HepG2 (cell line): ENCODE measurements at regions not wholly inside any gene's neighbourhood (a gene's known extent, or its start where the extent isn't known, plus 50 kb on each side); places are given as distances from the start of the nearest gene placed in this dataset.

Experiments
- ATAC-seq: fragments of 200-7000 bp; cut with Tn5 transposase; 3 replicates; pipeline ENCODE4 v1.9.1; 2020; ENCODE audit warnings: mild to moderate bottlenecking, moderate library complexity
- BruUV-seq: library from RNA; stranded (reverse); fragments of 400-500 nt; replicated peaks from 2 replicates; lab custom pipeline; 2021; lab: Mats Ljungman, UMichigan
- CTCF ChIA-PET: fragments of 300-600 bp; formaldehyde crosslinking; extraction: SDS; loops from one replicate; lab custom pipeline; 2021; ENCODE audit warnings: low total read pairs, inconsistent platforms, low intra/inter-chr PET ratio; lab: Yijun Ruan, JAX
- POLR2A ChIA-PET: fragments of 350-600 bp; sonication (Branson Sonifier 250); formaldehyde crosslinking; loops from one replicate; lab custom pipeline; 2020; ENCODE audit warnings: antibody characterized with exemption, inconsistent platforms; lab: Yijun Ruan, JAX
- DNase-seq: peaks from one replicate; pipeline ENCODE4 v3.0.0-alpha.2; 2015; ENCODE audit warnings: low spot score
- FAIRE-seq: peaks from 3 replicates; lab custom pipeline; 2011; peaks lifted over from hg19 to GRCh38; lab: Jason Lieb, UNC
- H2AFZ ChIP-seq: one replicate; pipeline ENCODE4 v1.6.1; 2011; ENCODE audit warnings: low read length, inconsistent platforms
- H3K27ac ChIP-seq: fragments of 300-600 bp; 3 replicates; pipeline ENCODE4 v1.8.0; 2011; ENCODE audit warnings: mixed run types, mild to moderate bottlenecking, mixed read lengths, low read length, inconsistent platforms; ENCODE audit not compliant: insufficient read depth; ENCODE audit errors: extremely low read length
- H3K27me3 ChIP-seq, 2 experiments: fragments of 200-600 bp in 1 of 2; 2 replicates in 1 of 2; 3 replicates in 1 of 2; pipeline versions ENCODE4 v1.6.0 to v1.8.0; 2011; ENCODE audit warnings: low read length in 2 of 2, mild to moderate bottlenecking in 2 of 2, moderate library complexity in 2 of 2, inconsistent platforms in 1 of 2; ENCODE audit not compliant: insufficient read depth in 2 of 2, control insufficient read depth in 1 of 2
- H3K36me3 ChIP-seq, 2 experiments: fragments of 200-600 bp in 1 of 2; replicated peaks in 1 of 2; 2 replicates in 1 of 2; 3 replicates in 1 of 2; pipeline versions ENCODE4 v1.5.1 to v1.8.0; 2011; ENCODE audit warnings: low read length in 2 of 2, inconsistent platforms in 1 of 2; ENCODE audit not compliant: insufficient read depth in 2 of 2, control insufficient read depth in 1 of 2
- H3K4me1 ChIP-seq: 2 replicates; pipeline ENCODE4 v1.5.1; 2012; ENCODE audit warnings: low read length, inconsistent platforms; ENCODE audit not compliant: insufficient read depth
- H3K4me2 ChIP-seq: 2 replicates; pipeline ENCODE4 v1.6.0; 2011; ENCODE audit warnings: low read depth, low read length, inconsistent platforms
- H3K4me3 ChIP-seq, 3 experiments: fragments of 200-600 bp in 1 of 3; sonication (generic), shearing (Covaris generic) in 1 of 3; replicated peaks in 1 of 3; 2 replicates each; pipeline ENCODE4 v1.5.1; 2011 to 2016; ENCODE audit warnings: low read length in 3 of 3, inconsistent platforms in 2 of 3, low read depth in 2 of 3, mild to moderate bottlenecking in 2 of 3, control low read depth in 1 of 3, mixed read lengths in 1 of 3; ENCODE audit not compliant: insufficient read depth in 1 of 3
- H3K79me2 ChIP-seq: one replicate; pipeline ENCODE4 v1.6.1; 2011; ENCODE audit warnings: low read length, inconsistent platforms; ENCODE audit not compliant: insufficient read depth
- H3K9ac ChIP-seq: 2 replicates; pipeline ENCODE4 v1.6.0; 2011; ENCODE audit warnings: mild to moderate bottlenecking, low read depth, low read length, inconsistent platforms; ENCODE audit not compliant: insufficient read depth
- H3K9me3 ChIP-seq: 2 replicates; pipeline ENCODE4 v1.5.1; 2012; ENCODE audit warnings: mild to moderate bottlenecking, low read length
- H4K20me1 ChIP-seq: 2 replicates; pipeline ENCODE4 v1.6.0; 2011; ENCODE audit warnings: inconsistent platforms, mild to moderate bottlenecking, low read length, moderate library complexity; ENCODE audit not compliant: insufficient read depth
- CHCHD3 ChIP-seq: sonication (generic); formaldehyde crosslinking; IDR thresholded peaks from 2 replicates; pipeline ENCODE4 v1.8.0; 2022; ENCODE audit warnings: mild to moderate bottlenecking, missing genetic modification reagents, moderate library complexity
- GZF1 ChIP-seq: sonication (generic); formaldehyde crosslinking; IDR thresholded peaks from 2 replicates; pipeline ENCODE4 v1.5.1; 2020; ENCODE audit warnings: mild to moderate bottlenecking, missing genetic modification reagents
- KMT2B ChIP-seq: IDR thresholded peaks from 2 replicates; pipeline ENCODE4 v1.6.1; 2016; ENCODE audit warnings: missing genetic modification reagents, missing compliant biosample characterization
- MED1 ChIP-seq: sonication (generic); formaldehyde crosslinking; IDR thresholded peaks from 2 replicates; pipeline ENCODE4 v1.4.0; 2020; ENCODE audit warnings: missing genetic modification reagents
- MTA3 ChIP-seq: sonication (generic); formaldehyde crosslinking; IDR thresholded peaks from 2 replicates; pipeline ENCODE4 v1.4.0; 2020; ENCODE audit warnings: missing genetic modification reagents
- NRL ChIP-seq: sonication (generic); formaldehyde crosslinking; IDR thresholded peaks from 2 replicates; pipeline ENCODE4 v1.5.0; 2020; ENCODE audit warnings: missing genetic modification reagents, mild to moderate bottlenecking, moderate library complexity, borderline replicate concordance
- PAWR ChIP-seq: sonication (generic); formaldehyde crosslinking; IDR thresholded peaks from 2 replicates; pipeline ENCODE4 v1.4.0; 2020; ENCODE audit warnings: missing genetic modification reagents, mild to moderate bottlenecking, borderline replicate concordance
- ZNF326 ChIP-seq: sonication (generic); formaldehyde crosslinking; IDR thresholded peaks from 2 replicates; pipeline ENCODE4 v1.4.0; 2020; ENCODE audit warnings: missing genetic modification reagents, borderline replicate concordance
- ZNF501 ChIP-seq: sonication (generic); formaldehyde crosslinking; IDR thresholded peaks from 2 replicates; pipeline ENCODE4 v1.5.1; 2020; ENCODE audit warnings: mild to moderate bottlenecking, moderate library complexity, missing genetic modification reagents
- ZNF75D ChIP-seq: sonication (generic); formaldehyde crosslinking; IDR thresholded peaks from 2 replicates; pipeline ENCODE4 v1.8.1; 2023; ENCODE audit warnings: missing genetic modification reagents, mild to moderate bottlenecking, borderline replicate concordance
- ZNF781 ChIP-seq: sonication (generic); formaldehyde crosslinking; IDR thresholded peaks from 2 replicates; pipeline ENCODE4 v1.5.1; 2020; ENCODE audit warnings: borderline replicate concordance, mild to moderate bottlenecking, missing genetic modification reagents; ENCODE audit errors: not compliant biosample characterization
- WGBS: methylation state at CpG from one replicate; pipeline ENCODE4 v1.1.6; 2017; ENCODE audit warnings: low lambda C conversion rate; 5-methylcytosine and 5-hydroxymethylcytosine counted together
- in situ Hi-C: cut with HindIII; loops from 2 replicates; pipeline ENCODE4 v1.10.0; 2017; ENCODE audit warnings: low pct_unique_long_range_greater_than_20kb; ENCODE audit not compliant: extremely low pct_ligation_motif_present
- intact Hi-C: fragments of 100-400 bp; cut with micrococcal nuclease; formaldehyde crosslinking; loops from one replicate; pipeline ENCODE4 v1.10.0; 2022; ENCODE audit not compliant: unreplicated experiment
- TF ChIP-seq, protein P1 (sequence below): sonication (generic); formaldehyde crosslinking; IDR thresholded peaks from 2 replicates; pipeline ENCODE4 v1.9.0; 2021; ENCODE audit warnings: missing genetic modification reagents, borderline replicate concordance
- TF ChIP-seq, protein P2 (sequence below): sonication (generic); formaldehyde crosslinking; IDR thresholded peaks from 2 replicates; pipeline ENCODE4 v1.9.0; 2021; ENCODE audit warnings: missing genetic modification reagents, borderline replicate concordance
- TF ChIP-seq, protein P3 (sequence below): sonication (generic); formaldehyde crosslinking; conservative IDR thresholded peaks from 2 replicates; pipeline ENCODE4 v1.4.0; 2020; ENCODE audit warnings: mild to moderate bottlenecking, missing genetic modification reagents, moderate library complexity
- TF ChIP-seq, protein P4 (sequence below): sonication (generic); formaldehyde crosslinking; IDR thresholded peaks from 2 replicates; pipeline ENCODE4 v1.5.0; 2020; ENCODE audit warnings: mild to moderate bottlenecking, low read depth, missing genetic modification reagents, borderline replicate concordance

DNA sequence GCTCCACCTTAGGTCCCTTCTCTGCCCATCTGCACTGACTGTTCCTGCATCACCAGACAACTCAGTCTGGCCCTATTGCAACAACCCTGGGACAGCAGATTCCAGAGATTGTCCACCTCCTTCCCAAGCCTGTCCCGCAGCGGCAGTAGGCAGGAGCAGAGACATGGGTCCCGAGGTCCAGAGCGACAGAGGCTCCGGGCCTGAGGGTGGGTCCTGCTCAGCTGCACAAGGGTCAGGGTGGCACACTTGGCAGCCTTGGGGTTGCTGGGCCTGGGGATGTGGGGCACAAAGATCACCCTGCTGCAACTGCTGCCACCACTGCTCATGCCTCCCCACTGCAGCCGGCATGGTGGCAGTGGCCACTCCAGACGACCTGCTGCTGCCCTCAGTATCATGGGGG is 674.5 kb downstream of the SH3BGRL start:
- no peak overlapping the region for H3K4me2 ChIP-seq
- no peak for TF ChIP-seq NRL
- no peak for TF ChIP-seq PAWR (CRISPR knock-in tag)
- no peak for TF ChIP-seq MED1 (CRISPR knock-in tag)
- TF ChIP-seq, protein P1, sequence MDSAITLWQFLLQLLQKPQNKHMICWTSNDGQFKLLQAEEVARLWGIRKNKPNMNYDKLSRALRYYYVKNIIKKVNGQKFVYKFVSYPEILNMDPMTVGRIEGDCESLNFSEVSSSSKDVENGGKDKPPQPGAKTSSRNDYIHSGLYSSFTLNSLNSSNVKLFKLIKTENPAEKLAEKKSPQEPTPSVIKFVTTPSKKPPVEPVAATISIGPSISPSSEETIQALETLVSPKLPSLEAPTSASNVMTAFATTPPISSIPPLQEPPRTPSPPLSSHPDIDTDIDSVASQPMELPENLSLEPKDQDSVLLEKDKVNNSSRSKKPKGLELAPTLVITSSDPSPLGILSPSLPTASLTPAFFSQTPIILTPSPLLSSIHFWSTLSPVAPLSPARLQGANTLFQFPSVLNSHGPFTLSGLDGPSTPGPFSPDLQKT = no peak
- TF ChIP-seq CHCHD3 = no peak
- TF ChIP-seq ZNF75D (CRISPR knock-in tag) = no peak
- no peak for TF ChIP-seq ZNF501
- TF ChIP-seq, protein P2, sequence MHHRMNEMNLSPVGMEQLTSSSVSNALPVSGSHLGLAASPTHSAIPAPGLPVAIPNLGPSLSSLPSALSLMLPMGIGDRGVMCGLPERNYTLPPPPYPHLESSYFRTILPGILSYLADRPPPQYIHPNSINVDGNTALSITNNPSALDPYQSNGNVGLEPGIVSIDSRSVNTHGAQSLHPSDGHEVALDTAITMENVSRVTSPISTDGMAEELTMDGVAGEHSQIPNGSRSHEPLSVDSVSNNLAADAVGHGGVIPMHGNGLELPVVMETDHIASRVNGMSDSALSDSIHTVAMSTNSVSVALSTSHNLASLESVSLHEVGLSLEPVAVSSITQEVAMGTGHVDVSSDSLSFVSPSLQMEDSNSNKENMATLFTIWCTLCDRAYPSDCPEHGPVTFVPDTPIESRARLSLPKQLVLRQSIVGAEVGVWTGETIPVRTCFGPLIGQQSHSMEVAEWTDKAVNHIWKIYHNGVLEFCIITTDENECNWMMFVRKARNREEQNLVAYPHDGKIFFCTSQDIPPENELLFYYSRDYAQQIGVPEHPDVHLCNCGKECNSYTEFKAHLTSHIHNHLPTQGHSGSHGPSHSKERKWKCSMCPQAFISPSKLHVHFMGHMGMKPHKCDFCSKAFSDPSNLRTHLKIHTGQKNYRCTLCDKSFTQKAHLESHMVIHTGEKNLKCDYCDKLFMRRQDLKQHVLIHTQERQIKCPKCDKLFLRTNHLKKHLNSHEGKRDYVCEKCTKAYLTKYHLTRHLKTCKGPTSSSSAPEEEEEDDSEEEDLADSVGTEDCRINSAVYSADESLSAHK = no peak
- TF ChIP-seq ZNF781 (CRISPR knock-in tag) = no peak
- TF ChIP-seq ZNF326 (CRISPR knock-in tag) = no peak
- no peak for TF ChIP-seq KMT2B
- TF ChIP-seq, protein P3, sequence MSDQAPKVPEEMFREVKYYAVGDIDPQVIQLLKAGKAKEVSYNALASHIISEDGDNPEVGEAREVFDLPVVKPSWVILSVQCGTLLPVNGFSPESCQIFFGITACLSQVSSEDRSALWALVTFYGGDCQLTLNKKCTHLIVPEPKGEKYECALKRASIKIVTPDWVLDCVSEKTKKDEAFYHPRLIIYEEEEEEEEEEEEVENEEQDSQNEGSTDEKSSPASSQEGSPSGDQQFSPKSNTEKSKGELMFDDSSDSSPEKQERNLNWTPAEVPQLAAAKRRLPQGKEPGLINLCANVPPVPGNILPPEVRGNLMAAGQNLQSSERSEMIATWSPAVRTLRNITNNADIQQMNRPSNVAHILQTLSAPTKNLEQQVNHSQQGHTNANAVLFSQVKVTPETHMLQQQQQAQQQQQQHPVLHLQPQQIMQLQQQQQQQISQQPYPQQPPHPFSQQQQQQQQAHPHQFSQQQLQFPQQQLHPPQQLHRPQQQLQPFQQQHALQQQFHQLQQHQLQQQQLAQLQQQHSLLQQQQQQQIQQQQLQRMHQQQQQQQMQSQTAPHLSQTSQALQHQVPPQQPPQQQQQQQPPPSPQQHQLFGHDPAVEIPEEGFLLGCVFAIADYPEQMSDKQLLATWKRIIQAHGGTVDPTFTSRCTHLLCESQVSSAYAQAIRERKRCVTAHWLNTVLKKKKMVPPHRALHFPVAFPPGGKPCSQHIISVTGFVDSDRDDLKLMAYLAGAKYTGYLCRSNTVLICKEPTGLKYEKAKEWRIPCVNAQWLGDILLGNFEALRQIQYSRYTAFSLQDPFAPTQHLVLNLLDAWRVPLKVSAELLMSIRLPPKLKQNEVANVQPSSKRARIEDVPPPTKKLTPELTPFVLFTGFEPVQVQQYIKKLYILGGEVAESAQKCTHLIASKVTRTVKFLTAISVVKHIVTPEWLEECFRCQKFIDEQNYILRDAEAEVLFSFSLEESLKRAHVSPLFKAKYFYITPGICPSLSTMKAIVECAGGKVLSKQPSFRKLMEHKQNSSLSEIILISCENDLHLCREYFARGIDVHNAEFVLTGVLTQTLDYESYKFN (CRISPR knock-in tag) = no peak
- TF ChIP-seq, protein P4, sequence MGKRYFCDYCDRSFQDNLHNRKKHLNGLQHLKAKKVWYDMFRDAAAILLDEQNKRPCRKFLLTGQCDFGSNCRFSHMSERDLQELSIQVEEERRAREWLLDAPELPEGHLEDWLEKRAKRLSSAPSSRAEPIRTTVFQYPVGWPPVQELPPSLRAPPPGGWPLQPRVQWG (CRISPR knock-in tag) = no peak
- TF ChIP-seq MTA3 (CRISPR knock-in tag) = no peak
- TF ChIP-seq GZF1 = no peak
- in situ Hi-C loops (no loop called here), intact Hi-C loops (no loop called here)
- H3K79me2 ChIP-seq = no peaks in the 10 kb centered on the region
- no peak overlapping the region for H3K27ac ChIP-seq
- no peaks in the 10 kb centered on the region for H3K36me3 ChIP-seq
- WGBS = no CpG with 5 or more reads among the region's 7 CpGs
- H4K20me1 ChIP-seq = no peaks in the 10 kb centered on the region
- ChIA-PET POLR2A (no interaction called here), CTCF (no interaction called here)
- H3K9me3 ChIP-seq = peaks cover 64% of the 10 kb centered on the region
- no peaks in the 10 kb centered on the region for H3K4me1 ChIP-seq
- ATAC-seq (no peak), FAIRE-seq (no peak), DNase-seq (no peak)
- H2AFZ ChIP-seq = no peak overlapping the region
- no peak overlapping the region for H3K9ac ChIP-seq
- no TSS peak for BruUV-seq
- H3K27me3 ChIP-seq = no peaks in the 10 kb centered on the region
- no peak overlapping the region for H3K4me3 ChIP-seq
